ENCODE measurements at regions not wholly inside any gene's neighbourhood (a gene's known extent, or its start where the extent isn't known, plus 50 kb on each side); places are given as distances from the start of the nearest gene placed in this dataset.

DNA sequence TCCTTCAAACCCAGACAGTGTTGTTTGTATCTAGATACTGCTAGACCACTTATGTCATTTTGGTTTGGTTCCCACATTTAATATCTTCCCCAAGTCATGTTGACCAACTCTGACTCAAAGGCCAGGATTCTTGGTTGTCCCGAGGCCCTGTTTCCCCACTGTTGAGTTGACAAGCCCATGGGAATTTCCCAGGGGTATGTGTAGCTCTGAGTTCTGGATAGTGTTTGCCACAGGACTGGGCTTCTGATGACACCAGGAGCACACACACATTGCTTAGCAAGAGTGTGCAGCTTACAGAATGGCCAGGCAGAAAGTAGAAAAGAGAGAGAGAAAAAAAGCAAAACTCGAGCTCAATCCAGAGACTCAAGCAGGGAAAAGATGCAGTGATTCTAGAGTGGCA lies 214.4 kb downstream of the NXNL2 start:
- TF ChIP-seq, protein P1, sequence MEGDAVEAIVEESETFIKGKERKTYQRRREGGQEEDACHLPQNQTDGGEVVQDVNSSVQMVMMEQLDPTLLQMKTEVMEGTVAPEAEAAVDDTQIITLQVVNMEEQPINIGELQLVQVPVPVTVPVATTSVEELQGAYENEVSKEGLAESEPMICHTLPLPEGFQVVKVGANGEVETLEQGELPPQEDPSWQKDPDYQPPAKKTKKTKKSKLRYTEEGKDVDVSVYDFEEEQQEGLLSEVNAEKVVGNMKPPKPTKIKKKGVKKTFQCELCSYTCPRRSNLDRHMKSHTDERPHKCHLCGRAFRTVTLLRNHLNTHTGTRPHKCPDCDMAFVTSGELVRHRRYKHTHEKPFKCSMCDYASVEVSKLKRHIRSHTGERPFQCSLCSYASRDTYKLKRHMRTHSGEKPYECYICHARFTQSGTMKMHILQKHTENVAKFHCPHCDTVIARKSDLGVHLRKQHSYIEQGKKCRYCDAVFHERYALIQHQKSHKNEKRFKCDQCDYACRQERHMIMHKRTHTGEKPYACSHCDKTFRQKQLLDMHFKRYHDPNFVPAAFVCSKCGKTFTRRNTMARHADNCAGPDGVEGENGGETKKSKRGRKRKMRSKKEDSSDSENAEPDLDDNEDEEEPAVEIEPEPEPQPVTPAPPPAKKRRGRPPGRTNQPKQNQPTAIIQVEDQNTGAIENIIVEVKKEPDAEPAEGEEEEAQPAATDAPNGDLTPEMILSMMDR (IDR thresholded peaks at IDR 0.05) = no peak
- no peak for TF ChIP-seq EZH2phosphoT487 (IDR thresholded peaks at IDR 0.05; ENCODE audit: borderline replicate concordance, low read depth)
